Smooth muscle cell (in vitro differentiated cells): ENCODE measurements at regions not wholly inside any gene's neighbourhood (a gene's known extent, or its start where the extent isn't known, plus 50 kb on each side); places are given as distances from the start of the nearest gene placed in this dataset.

ENCODE experiments used
- DNase-seq: peaks from one replicate; lab custom pipeline; 2025; ENCODE audit not compliant: unreplicated experiment; lab: John Stamatoyannopoulos, UW
- H2AFZ ChIP-seq: fragments of 200-600 bp; sonication (generic); 2 replicates; pipeline ENCODE4 v1.6.0; 2016; ENCODE audit warnings: antibody characterized with exemption, low read depth, mild to moderate bottlenecking
- H3F3A ChIP-seq: fragments of 200-600 bp; sonication (generic); 2 replicates; pipeline ENCODE4 v1.6.0; 2017; ENCODE audit warnings: antibody characterized with exemption, low read depth
- H3K27ac ChIP-seq: fragments of 200-600 bp; sonication (generic); 2 replicates; pipeline ENCODE4 v1.5.1; 2016; ENCODE audit warnings: low read depth, mild to moderate bottlenecking
- H3K27me3 ChIP-seq: fragments of 200-600 bp; sonication (generic); 2 replicates; pipeline ENCODE4 v1.6.1; 2016; ENCODE audit warnings: low read depth, mild to moderate bottlenecking
- H3K36me3 ChIP-seq: fragments of 200-600 bp; sonication (generic); 2 replicates; pipeline ENCODE4 v1.5.1; 2016; ENCODE audit warnings: low read depth
- H3K4me1 ChIP-seq: fragments of 200-600 bp; sonication (generic); 2 replicates; pipeline ENCODE4 v1.5.1; 2016; ENCODE audit warnings: low read depth
- H3K4me2 ChIP-seq: fragments of 200-600 bp; sonication (generic); 2 replicates; pipeline ENCODE4 v1.6.0; 2016; ENCODE audit warnings: mild to moderate bottlenecking
- H3K4me3 ChIP-seq: fragments of 200-600 bp; sonication (generic); 2 replicates; pipeline ENCODE4 v1.5.1; 2016; ENCODE audit warnings: mild to moderate bottlenecking
- H3K79me2 ChIP-seq: fragments of 200-600 bp; sonication (generic); 2 replicates; pipeline ENCODE4 v1.6.0; 2016; ENCODE audit warnings: low read depth, mild to moderate bottlenecking
- H3K9ac ChIP-seq: fragments of 200-600 bp; sonication (generic); 2 replicates; pipeline ENCODE4 v1.6.0; 2016; ENCODE audit warnings: low read depth
- H3K9me3 ChIP-seq: fragments of 200-600 bp; sonication (generic); replicated peaks from 2 replicates; pipeline ENCODE4 v1.5.1; 2016; ENCODE audit warnings: low read depth
- H4K20me1 ChIP-seq: fragments of 200-600 bp; sonication (generic); 2 replicates; pipeline ENCODE4 v1.6.0; 2016; ENCODE audit warnings: low read depth
- WGBS: methylation state at CpG from one replicate; pipeline ENCODE4 v1.1.7; 2016; ENCODE audit warnings: low lambda C conversion rate; 5-methylcytosine and 5-hydroxymethylcytosine counted together
- TF ChIP-seq, protein P1 (sequence below): fragments of 200-600 bp; sonication (generic); IDR thresholded peaks from 2 replicates; pipeline ENCODE4 v1.5.1; 2017; ENCODE audit warnings: borderline replicate concordance, mild to moderate bottlenecking, antibody characterized with exemption; ENCODE audit not compliant: insufficient read depth, poor library complexity, severe bottlenecking

DNA sequence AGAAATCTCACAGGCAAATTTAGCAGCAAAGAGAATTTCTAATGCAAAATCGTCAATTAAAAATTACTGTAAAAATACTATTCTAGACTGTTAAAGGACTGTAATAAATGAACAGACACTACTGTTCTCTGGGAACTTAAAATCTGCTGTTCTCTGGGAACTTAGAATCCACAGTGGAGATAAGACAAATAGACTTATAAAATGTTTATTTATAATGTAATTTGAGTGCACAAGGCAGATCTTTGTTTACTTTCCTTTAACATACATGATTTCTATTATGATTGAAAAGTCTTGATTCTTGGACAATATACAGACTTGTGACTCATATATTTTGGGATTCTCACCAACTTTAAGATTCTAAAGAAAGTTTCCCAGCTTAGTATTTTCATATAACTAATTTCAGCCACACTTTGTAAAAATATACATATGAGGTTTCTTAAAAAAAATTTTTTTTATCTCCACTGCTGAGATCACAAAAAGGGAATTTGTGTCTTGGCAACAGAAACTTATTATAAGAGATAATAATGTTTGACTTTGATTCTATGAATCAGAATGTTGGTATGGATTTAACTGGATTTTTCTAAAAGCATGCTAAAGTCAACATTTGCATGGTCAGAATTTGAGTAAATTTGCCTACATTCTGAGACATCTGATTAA lies 166.3 kb upstream of the RHOBTB1 start:
- Histone ChIP-seq H3K27me3 (no peaks in the 10 kb centered on the region), H3K27ac (peak overlapping the region; percentile 34), H3K79me2 (no peaks in the 10 kb centered on the region), H3K4me1 (no peaks in the 10 kb centered on the region), H2AFZ (no peak overlapping the region), H3K9me3 (no peaks in the 10 kb centered on the region), H3K9ac (no peak overlapping the region), H3K4me3 (no peak overlapping the region), H4K20me1 (no peaks in the 10 kb centered on the region), H3K4me2 (peak overlapping the region; percentile 20), H3F3A (no peaks in the 10 kb centered on the region), H3K36me3 (no peaks in the 10 kb centered on the region)
- 89% methylated on average over 1 of the region's 1 CpG for WGBS
- DNase-seq = no peak
- TF ChIP-seq, protein P1, sequence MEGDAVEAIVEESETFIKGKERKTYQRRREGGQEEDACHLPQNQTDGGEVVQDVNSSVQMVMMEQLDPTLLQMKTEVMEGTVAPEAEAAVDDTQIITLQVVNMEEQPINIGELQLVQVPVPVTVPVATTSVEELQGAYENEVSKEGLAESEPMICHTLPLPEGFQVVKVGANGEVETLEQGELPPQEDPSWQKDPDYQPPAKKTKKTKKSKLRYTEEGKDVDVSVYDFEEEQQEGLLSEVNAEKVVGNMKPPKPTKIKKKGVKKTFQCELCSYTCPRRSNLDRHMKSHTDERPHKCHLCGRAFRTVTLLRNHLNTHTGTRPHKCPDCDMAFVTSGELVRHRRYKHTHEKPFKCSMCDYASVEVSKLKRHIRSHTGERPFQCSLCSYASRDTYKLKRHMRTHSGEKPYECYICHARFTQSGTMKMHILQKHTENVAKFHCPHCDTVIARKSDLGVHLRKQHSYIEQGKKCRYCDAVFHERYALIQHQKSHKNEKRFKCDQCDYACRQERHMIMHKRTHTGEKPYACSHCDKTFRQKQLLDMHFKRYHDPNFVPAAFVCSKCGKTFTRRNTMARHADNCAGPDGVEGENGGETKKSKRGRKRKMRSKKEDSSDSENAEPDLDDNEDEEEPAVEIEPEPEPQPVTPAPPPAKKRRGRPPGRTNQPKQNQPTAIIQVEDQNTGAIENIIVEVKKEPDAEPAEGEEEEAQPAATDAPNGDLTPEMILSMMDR = no peak

DNA sequence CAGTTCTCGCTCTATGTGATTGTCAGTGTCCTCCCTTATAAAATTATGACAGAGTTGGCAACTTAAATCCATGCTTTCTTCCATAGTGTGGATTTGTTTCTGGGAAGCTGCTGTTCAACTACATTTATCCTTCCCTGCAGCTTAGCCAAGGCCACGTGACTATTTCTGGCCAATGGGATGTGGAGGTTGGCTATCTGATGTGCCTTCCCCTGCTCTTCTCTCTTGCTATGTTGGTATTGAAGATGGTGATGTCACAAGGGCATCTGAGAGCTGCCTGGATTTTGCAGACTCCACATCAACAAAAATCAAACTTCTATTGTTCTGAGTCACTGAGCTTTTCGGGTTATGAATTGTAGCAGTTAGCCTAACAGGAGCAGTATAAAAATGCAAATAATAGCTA lies 164.9 kb upstream of the RHOBTB1 start:
- Histone ChIP-seq H3K9ac (no peak overlapping the region), H3F3A (no peaks in the 10 kb centered on the region), H3K4me3 (no peak overlapping the region), H4K20me1 (no peaks in the 10 kb centered on the region), H3K4me2 (no peak overlapping the region), H3K36me3 (no peaks in the 10 kb centered on the region), H3K27me3 (no peaks in the 10 kb centered on the region), H3K27ac (no peak overlapping the region), H3K4me1 (no peaks in the 10 kb centered on the region), H3K9me3 (no peaks in the 10 kb centered on the region), H3K79me2 (no peaks in the 10 kb centered on the region), H2AFZ (no peak overlapping the region)
- TF ChIP-seq, protein P1 = no peak
- DNase-seq = no peak
- WGBS = 95% methylated on average over 3 of the region's 3 CpGs

DNA sequence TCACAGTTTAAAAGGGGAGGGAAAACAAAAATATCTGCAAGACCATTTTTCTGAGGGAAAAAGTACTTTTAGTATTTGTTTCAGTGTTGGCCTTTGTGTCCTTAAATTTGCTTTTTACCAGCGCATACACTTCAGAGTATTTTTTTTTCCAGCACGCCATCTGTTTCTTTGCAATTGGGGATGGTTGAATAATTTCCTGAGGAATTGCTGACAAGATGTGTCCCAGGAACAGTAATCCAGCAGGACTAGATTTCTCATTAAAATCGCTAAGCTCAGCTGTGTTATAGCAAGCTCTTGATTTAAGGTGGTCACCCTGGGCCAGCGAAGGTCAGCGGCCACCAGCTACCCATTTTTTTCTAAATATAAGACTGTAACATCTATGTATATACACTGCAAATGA lies 156.9 kb upstream of the RHOBTB1 start:
- Histone ChIP-seq H3K9ac (no peak overlapping the region), H3K9me3 (no peaks in the 10 kb centered on the region), H2AFZ (no peak overlapping the region), H3K36me3 (no peaks in the 10 kb centered on the region), H3K79me2 (no peaks in the 10 kb centered on the region), H3K4me3 (no peak overlapping the region), H3K4me1 (no peaks in the 10 kb centered on the region), H4K20me1 (no peaks in the 10 kb centered on the region), H3K27ac (no peak overlapping the region), H3K27me3 (no peaks in the 10 kb centered on the region), H3K4me2 (no peak overlapping the region), H3F3A (no peaks in the 10 kb centered on the region)
- DNase-seq = no peak
- 95% methylated on average over 5 of the region's 5 CpGs for WGBS
- TF ChIP-seq, protein P1 = no peak

DNA sequence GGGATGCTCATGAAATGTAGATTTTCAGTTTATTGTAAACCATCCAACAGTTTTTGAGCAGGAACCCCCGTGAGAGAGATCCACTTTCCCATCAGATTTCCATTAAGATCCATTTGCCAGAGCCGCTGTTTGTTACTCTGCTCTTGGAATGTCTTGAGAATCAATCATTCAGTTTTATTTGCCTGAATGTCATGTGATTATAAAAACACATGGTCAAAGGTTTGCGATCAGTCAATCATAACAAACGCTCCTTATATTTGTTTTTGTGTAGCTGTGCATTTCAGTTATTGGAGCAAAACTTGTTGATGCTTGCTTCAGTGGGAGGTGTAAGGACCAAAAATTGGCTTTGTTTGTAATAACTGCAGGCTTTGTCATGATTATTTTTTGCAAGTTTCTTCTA lies 155.8 kb upstream of the RHOBTB1 start:
- Histone ChIP-seq H3K4me3 (no peak overlapping the region), H3K27ac (no peak overlapping the region), H3K9me3 (no peaks in the 10 kb centered on the region), H3K27me3 (no peaks in the 10 kb centered on the region), H3K79me2 (no peaks in the 10 kb centered on the region), H2AFZ (no peak overlapping the region), H3F3A (no peaks in the 10 kb centered on the region), H3K9ac (no peak overlapping the region), H4K20me1 (no peaks in the 10 kb centered on the region), H3K4me1 (no peaks in the 10 kb centered on the region), H3K36me3 (no peaks in the 10 kb centered on the region), H3K4me2 (no peak overlapping the region)
- TF ChIP-seq, protein P1 = no peak
- DNase-seq = no peak
- 92% methylated on average over 4 of the region's 4 CpGs for WGBS
